ENCODE measurements at regions not wholly inside any gene's neighbourhood (a gene's known extent, or its start where the extent isn't known, plus 50 kb on each side); places are given as distances from the start of the nearest gene placed in this dataset.

DNA sequence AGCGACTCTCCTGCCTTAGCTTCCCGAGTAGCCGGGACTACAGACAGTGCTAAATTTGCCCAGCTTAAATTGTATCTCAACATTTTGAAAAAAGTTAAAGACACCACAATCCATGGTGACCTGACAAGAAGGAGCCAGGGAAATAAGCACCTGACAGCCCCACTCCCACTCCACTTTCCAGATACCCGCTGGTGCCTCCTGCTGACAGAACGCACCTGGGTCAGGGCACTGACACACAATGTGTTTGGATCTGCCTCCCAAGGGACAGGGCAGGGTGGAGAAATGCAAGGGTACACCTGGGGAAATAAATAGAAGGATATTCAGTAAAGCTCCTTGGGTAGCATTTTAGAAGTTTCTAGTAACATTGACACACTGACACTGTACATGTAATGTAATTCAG lies 58.9 kb upstream of the OPN4 start:
- intact Hi-C loops (cut with DNase I), result no loop called here
- no peak overlapping the region for H3K27ac ChIP-seq
- H3K36me3 ChIP-seq, result no peaks in the 10 kb centered on the region
- H3K27me3 ChIP-seq, result no peaks in the 10 kb centered on the region
- 94 to 97% methylated on average over 5 of the region's 5 CpGs for WGBS, 2 donors
- TF ChIP-seq EP300 (IDR thresholded peaks at IDR 0.05), result no peak
- no peak for TF ChIP-seq CTCF (IDR thresholded peaks at IDR 0.05)
- TF ChIP-seq POLR2AphosphoS5 (IDR thresholded peaks at IDR 0.05), result no peak
- TF ChIP-seq POLR2A (IDR thresholded peaks at IDR 0.05), result no peak
- no peak for DNase-seq
- H3K4me1 ChIP-seq, result no peaks in the 10 kb centered on the region
- no peaks in the 10 kb centered on the region for H3K9me3 ChIP-seq
- H3K4me3 ChIP-seq, result no peak overlapping the region

DNA sequence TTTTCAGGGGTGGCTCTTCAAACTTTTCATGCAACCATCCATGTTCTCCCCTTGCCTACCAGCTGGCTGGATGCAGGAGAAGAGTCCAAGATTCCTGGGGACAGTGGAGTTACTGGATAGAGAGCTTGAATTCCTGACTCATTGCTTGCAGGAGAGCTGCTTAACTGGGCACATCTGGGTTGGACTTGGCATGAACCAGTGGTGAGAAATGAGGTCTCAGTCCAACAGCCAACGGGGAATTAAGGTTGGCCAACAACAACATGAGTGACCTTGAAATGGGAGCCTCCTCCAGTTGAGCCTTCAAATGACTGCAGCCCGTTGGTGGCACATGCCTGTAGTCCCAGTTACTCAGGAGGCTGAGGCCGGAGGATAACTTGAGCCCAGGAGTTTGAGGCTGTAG lies 58.1 kb upstream of the OPN4 start:
- H3K36me3 ChIP-seq, result no peaks in the 10 kb centered on the region
- H3K27me3 ChIP-seq, result no peaks in the 10 kb centered on the region
- TF ChIP-seq CTCF (IDR thresholded peaks at IDR 0.05) (no peak), POLR2AphosphoS5 (IDR thresholded peaks at IDR 0.05) (no peak), POLR2A (IDR thresholded peaks at IDR 0.05) (no peak), EP300 (IDR thresholded peaks at IDR 0.05) (no peak)
- WGBS, 2 donors, result 77 to 86% methylated on average over 3 of the region's 3 CpGs
- no peak overlapping the region for H3K4me3 ChIP-seq
- H3K27ac ChIP-seq, result no peak overlapping the region
- intact Hi-C loops (cut with DNase I), result no loop called here
- H3K9me3 ChIP-seq, result no peaks in the 10 kb centered on the region
- H3K4me1 ChIP-seq, result no peaks in the 10 kb centered on the region
- DNase-seq, result no peak

- Histone ChIP-seq H3K27me3 (no peaks in the 10 kb centered on the region), H3K36me3 (no peaks in the 10 kb centered on the region), H3K27ac (no peak overlapping the region), H3K4me1 (no peaks in the 10 kb centered on the region), H3K9me3 (no peaks in the 10 kb centered on the region), H3K4me3 (no peak overlapping the region)
- 91 to 94% methylated on average over 15 of the region's 15 CpGs for WGBS, 2 donors
- intact Hi-C loops (cut with DNase I), result no loop called here
- DNase-seq, result no peak
- TF ChIP-seq CTCF (IDR thresholded peaks at IDR 0.05) (no peak), EP300 (IDR thresholded peaks at IDR 0.05) (no peak), POLR2A (IDR thresholded peaks at IDR 0.05) (no peak), POLR2AphosphoS5 (IDR thresholded peaks at IDR 0.05) (no peak)
Observed at GRCh38 chr10:86597306-86597705, 57.0 kb upstream of the OPN4 start.

DNA sequence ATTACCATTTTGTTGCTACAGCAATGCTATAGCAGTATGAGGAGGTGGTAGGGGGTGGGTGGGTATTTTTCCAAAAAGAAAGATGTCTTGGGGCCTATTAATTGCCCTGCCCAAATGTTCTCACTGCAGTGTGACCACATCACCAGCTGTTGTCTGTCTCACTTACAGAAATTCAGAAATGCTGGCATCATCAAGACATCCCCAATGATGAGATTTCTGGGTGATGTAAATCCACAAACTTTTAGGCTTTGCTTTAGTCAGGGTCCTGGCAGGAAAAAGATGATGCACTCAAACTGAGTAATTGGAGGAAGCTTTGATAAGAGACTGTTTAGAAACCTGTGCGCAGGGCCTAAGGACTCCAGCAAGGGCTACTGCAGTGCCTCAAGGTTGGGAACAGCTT lies 56.2 kb upstream of the OPN4 start:
- H3K4me1 ChIP-seq, result no peaks in the 10 kb centered on the region
- H3K36me3 ChIP-seq, result no peaks in the 10 kb centered on the region
- no peak overlapping the region for H3K4me3 ChIP-seq
- H3K9me3 ChIP-seq, result no peaks in the 10 kb centered on the region
- no peak for DNase-seq
- intact Hi-C loops (cut with DNase I), result no loop called here
- WGBS, 2 donors, result 95% methylated on average over 1 of the region's 1 CpG
- H3K27ac ChIP-seq, result no peak overlapping the region
- TF ChIP-seq EP300 (IDR thresholded peaks at IDR 0.05), result no peak
- no peak for TF ChIP-seq POLR2A (IDR thresholded peaks at IDR 0.05)
- no peak for TF ChIP-seq CTCF (IDR thresholded peaks at IDR 0.05)
- TF ChIP-seq POLR2AphosphoS5 (IDR thresholded peaks at IDR 0.05), result no peak
- no peaks in the 10 kb centered on the region for H3K27me3 ChIP-seq

DNA sequence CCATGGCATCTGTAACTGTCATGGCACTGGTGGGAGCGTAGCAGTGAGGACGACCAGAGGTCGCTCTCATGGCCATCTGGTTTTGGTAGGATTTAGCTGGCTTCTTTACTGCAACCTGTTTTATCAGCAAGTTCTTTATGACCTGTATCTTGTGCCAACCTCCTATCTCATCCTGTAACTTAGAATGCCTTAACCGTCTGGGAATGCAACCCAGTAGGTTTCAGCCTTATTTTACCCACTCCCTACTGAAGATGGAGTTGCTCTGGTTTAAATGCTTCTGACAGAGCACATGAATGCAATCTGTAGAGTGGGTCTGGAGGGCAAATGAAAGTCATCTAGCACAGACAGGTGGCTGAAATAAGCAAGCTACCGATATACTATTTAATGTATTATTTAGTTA lies 55.3 kb upstream of the OPN4 start:
- Histone ChIP-seq H3K9me3 (no peaks in the 10 kb centered on the region), H3K4me3 (no peak overlapping the region), H3K4me1 (no peaks in the 10 kb centered on the region), H3K27me3 (no peaks in the 10 kb centered on the region), H3K36me3 (no peaks in the 10 kb centered on the region), H3K27ac (no peak overlapping the region)
- intact Hi-C loops (cut with DNase I), result no loop called here
- TF ChIP-seq POLR2AphosphoS5 (IDR thresholded peaks at IDR 0.05) (no peak), EP300 (IDR thresholded peaks at IDR 0.05) (no peak), POLR2A (IDR thresholded peaks at IDR 0.05) (no peak), CTCF (IDR thresholded peaks at IDR 0.05) (no peak)
- DNase-seq, result no peak
- 37 to 72% methylated on average over 5 of the region's 5 CpGs for WGBS, 2 donors
